IgD-negative memory B cell (primary cell): ENCODE measurements at regions not wholly inside any gene's neighbourhood (a gene's known extent, or its start where the extent isn't known, plus 50 kb on each side); places are given as distances from the start of the nearest gene placed in this dataset.
"Not testable (repeated sequence)": the region's sequence is repeated elsewhere in the genome, so short reads cannot be mapped to it uniquely, and the experiment has no call there.

Experiments
- H3K27ac Mint-ChIP-seq, 3 donors: one replicate each; pipeline ENCODE4 v1.8.0; 2020 to 2022; ENCODE audit warnings: mild to moderate bottlenecking in 3 of 3, mixed read lengths in 3 of 3, moderate library complexity in 1 of 3
- H3K27me3 Mint-ChIP-seq: one replicate; pipeline ENCODE4 v1.8.0; 2021; ENCODE audit warnings: mixed read lengths
- H3K36me3 Mint-ChIP-seq: one replicate; pipeline ENCODE4 v1.8.0; 2020; ENCODE audit warnings: mild to moderate bottlenecking, mixed read lengths
- H3K4me1 Mint-ChIP-seq, 3 donors: one replicate each; pipeline ENCODE4 v1.8.0; 2020 to 2022; ENCODE audit warnings: mixed read lengths in 3 of 3, mild to moderate bottlenecking in 1 of 3
- H3K4me3 Mint-ChIP-seq, 4 donors: one replicate each; pipeline ENCODE4 v1.8.0; 2020 to 2022; ENCODE audit warnings: mild to moderate bottlenecking in 4 of 4, mixed read lengths in 4 of 4, moderate library complexity in 3 of 4
- H3K9me3 Mint-ChIP-seq, 3 donors: one replicate each; pipeline ENCODE4 v1.8.0; 2020 to 2021; ENCODE audit warnings: mixed read lengths in 3 of 3, mild to moderate bottlenecking in 1 of 3

- Mint-ChIP-seq H3K36me3 (peaks cover 3% of the 10 kb centered on the region), H3K4me3 (no peak overlapping the region), H3K27me3 (no peaks in the 10 kb centered on the region), H3K4me1 (peaks cover 0 to 2% (median 0%) of the 10 kb centered on the region in 3 donors), H3K27ac (no peak overlapping the region), H3K9me3 (no peaks in the 10 kb centered on the region)
These were observed 300.8 kb upstream of the ATP11B start for GRCh38 chr3:182492536-182492935.

GRCh38 chr3:182500289-182500688 lies 293.0 kb upstream of the ATP11B start:
- peaks cover 3% of the 10 kb centered on the region for H3K27me3 Mint-ChIP-seq
- H3K4me1 Mint-ChIP-seq: no peaks in the 10 kb centered on the region
- H3K4me3 Mint-ChIP-seq: no peak overlapping the region
- H3K9me3 Mint-ChIP-seq: no peaks in the 10 kb centered on the region
- peaks cover 3% of the 10 kb centered on the region for H3K36me3 Mint-ChIP-seq
- H3K27ac Mint-ChIP-seq: no peak overlapping the region

- Mint-ChIP-seq H3K36me3 (peaks cover 5% of the 10 kb centered on the region), H3K27me3 (peaks cover 7% of the 10 kb centered on the region)
These were observed 291.4 kb upstream of the ATP11B start for GRCh38 chr3:182501856-182502255.

GRCh38 chr3:182503401-182503800 lies 289.9 kb upstream of the ATP11B start:
- peaks cover 0 to 5% (median 0%) of the 10 kb centered on the region in 3 donors for H3K9me3 Mint-ChIP-seq
- no peak overlapping the region for H3K27ac Mint-ChIP-seq
- no peak overlapping the region for H3K4me3 Mint-ChIP-seq
- peaks cover 7% of the 10 kb centered on the region for H3K27me3 Mint-ChIP-seq
- no peaks in the 10 kb centered on the region for H3K4me1 Mint-ChIP-seq
- peaks cover 2% of the 10 kb centered on the region for H3K36me3 Mint-ChIP-seq

More at GRCh38 chr3:182501856-182502255, 291.4 kb upstream of the ATP11B start:
- no peak overlapping the region for H3K4me3 Mint-ChIP-seq
- peaks cover 0 to 5% (median 0%) of the 10 kb centered on the region in 3 donors for H3K9me3 Mint-ChIP-seq
- H3K27ac Mint-ChIP-seq: no peak overlapping the region
- H3K4me1 Mint-ChIP-seq: no peaks in the 10 kb centered on the region

GRCh38 chr3:182508919-182509711 lies 284.2 kb upstream of the ATP11B start:
- H3K9me3 Mint-ChIP-seq: peaks cover 0 to 5% (median 0%) of the 10 kb centered on the region in 3 donors
- H3K4me1 Mint-ChIP-seq: no peaks in the 10 kb centered on the region
- no peak overlapping the region for H3K4me3 Mint-ChIP-seq
- H3K36me3 Mint-ChIP-seq: peaks cover 2% of the 10 kb centered on the region
- H3K27ac Mint-ChIP-seq: no peak overlapping the region
- H3K27me3 Mint-ChIP-seq: peaks cover 7% of the 10 kb centered on the region

- Mint-ChIP-seq H3K9me3 (peaks cover 0 to 5% (median 0%) of the 10 kb centered on the region in 3 donors), H3K4me3 (no peak overlapping the region), H3K27ac (no peak overlapping the region)
These were observed 283.4 kb upstream of the ATP11B start for GRCh38 chr3:182509844-182510460.

GRCh38 chr3:182514236-182514964 lies 278.9 kb upstream of the ATP11B start:
- no peak overlapping the region for H3K4me3 Mint-ChIP-seq
- H3K4me1 Mint-ChIP-seq: no peaks in the 10 kb centered on the region
- no peak overlapping the region for H3K27ac Mint-ChIP-seq
- H3K27me3 Mint-ChIP-seq: no peaks in the 10 kb centered on the region
- no peaks in the 10 kb centered on the region for H3K9me3 Mint-ChIP-seq
- no peaks in the 10 kb centered on the region for H3K36me3 Mint-ChIP-seq

More at GRCh38 chr3:182509844-182510460, 283.4 kb upstream of the ATP11B start:
- Mint-ChIP-seq H3K4me1 (no peaks in the 10 kb centered on the region), H3K36me3 (peaks cover 2% of the 10 kb centered on the region), H3K27me3 (peaks cover 7% of the 10 kb centered on the region)

- Mint-ChIP-seq H3K9me3 (no peaks in the 10 kb centered on the region), H3K27ac (no peak overlapping the region), H3K27me3 (no peaks in the 10 kb centered on the region), H3K4me1 (no peaks in the 10 kb centered on the region), H3K4me3 (no peak overlapping the region), H3K36me3 (no peaks in the 10 kb centered on the region)
These were observed 276.5 kb upstream of the ATP11B start for GRCh38 chr3:182516597-182517336.

- Mint-ChIP-seq H3K4me3 (no peak overlapping the region), H3K27ac (no peak overlapping the region), H3K4me1 (no peaks in the 10 kb centered on the region), H3K36me3 (no peaks in the 10 kb centered on the region), H3K9me3 (peaks cover 0 to 1% (median 1%) of the 10 kb centered on the region in 3 donors), H3K27me3 (no peaks in the 10 kb centered on the region)
These were observed 273.7 kb upstream of the ATP11B start for GRCh38 chr3:182519569-182519968.

- H3K4me1 Mint-ChIP-seq: no peaks in the 10 kb centered on the region
- H3K27me3 Mint-ChIP-seq: no peaks in the 10 kb centered on the region
- peaks cover 2% of the 10 kb centered on the region for H3K36me3 Mint-ChIP-seq
- H3K9me3 Mint-ChIP-seq: peaks cover 0 to 1% (median 1%) of the 10 kb centered on the region in 3 donors
- no peak overlapping the region for H3K27ac Mint-ChIP-seq
- no peak overlapping the region for H3K4me3 Mint-ChIP-seq
These were observed 272.0 kb upstream of the ATP11B start for GRCh38 chr3:182521339-182521738.

GRCh38 chr3:182523424-182523823 lies 269.9 kb upstream of the ATP11B start:
- H3K9me3 Mint-ChIP-seq, H3K27me3 Mint-ChIP-seq, H3K36me3 Mint-ChIP-seq, H3K4me1 Mint-ChIP-seq, H3K4me3 Mint-ChIP-seq, H3K27ac Mint-ChIP-seq: not testable (repeated sequence)

- Mint-ChIP-seq H3K4me3 (no peak overlapping the region), H3K4me1 (no peaks in the 10 kb centered on the region), H3K27me3 (no peaks in the 10 kb centered on the region), H3K27ac (no peak overlapping the region), H3K9me3 (peaks cover 0 to 1% (median 1%) of the 10 kb centered on the region in 3 donors), H3K36me3 (peaks cover 2% of the 10 kb centered on the region)
These were observed 269.5 kb upstream of the ATP11B start for GRCh38 chr3:182523836-182524235.

- H3K4me1 Mint-ChIP-seq: no peaks in the 10 kb centered on the region
- peaks cover 2% of the 10 kb centered on the region for H3K36me3 Mint-ChIP-seq
- no peaks in the 10 kb centered on the region for H3K27me3 Mint-ChIP-seq
- peaks cover 0 to 1% (median 1%) of the 10 kb centered on the region in 3 donors for H3K9me3 Mint-ChIP-seq
- peak overlapping the region in 1 of 4 donors; percentile 9 for H3K4me3 Mint-ChIP-seq
- no peak overlapping the region for H3K27ac Mint-ChIP-seq
These were observed 268.4 kb upstream of the ATP11B start for GRCh38 chr3:182524711-182525401.

GRCh38 chr3:182525766-182526374 lies 267.4 kb upstream of the ATP11B start:
- Mint-ChIP-seq H3K4me3 (no peak overlapping the region), H3K4me1 (no peaks in the 10 kb centered on the region), H3K27me3 (no peaks in the 10 kb centered on the region), H3K9me3 (peaks cover 0 to 1% (median 1%) of the 10 kb centered on the region in 3 donors), H3K36me3 (peaks cover 2% of the 10 kb centered on the region), H3K27ac (no peak overlapping the region)
